ENCODE measurements at regions not wholly inside any gene's neighbourhood (a gene's known extent, or its start where the extent isn't known, plus 50 kb on each side); places are given as distances from the start of the nearest gene placed in this dataset.

DNA sequence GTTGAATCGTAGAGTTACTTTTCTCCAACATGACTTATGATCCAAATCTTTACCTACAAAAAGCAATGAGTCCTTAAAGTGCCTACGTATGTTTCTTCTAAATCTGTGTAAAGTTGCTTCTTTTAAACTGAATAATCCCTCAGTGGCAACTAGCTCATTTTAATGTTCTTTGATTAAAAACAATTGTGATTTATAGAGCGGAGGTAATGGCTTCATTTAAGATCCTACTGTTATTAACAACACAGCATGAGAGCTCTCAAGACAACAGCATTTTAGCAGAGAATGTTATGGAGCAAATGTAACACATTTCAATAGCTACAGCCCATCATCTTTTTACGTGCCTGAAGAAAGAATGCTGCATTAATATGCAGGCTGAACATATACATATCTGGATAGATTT lies 55.3 kb upstream of the VGLL3 start:
- DNase-seq (ENCODE audit: low spot score) = no peak
- Histone ChIP-seq H3K4me3 (no peak overlapping the region), H3K27ac (no peak overlapping the region)
- TF ChIP-seq, protein P1, sequence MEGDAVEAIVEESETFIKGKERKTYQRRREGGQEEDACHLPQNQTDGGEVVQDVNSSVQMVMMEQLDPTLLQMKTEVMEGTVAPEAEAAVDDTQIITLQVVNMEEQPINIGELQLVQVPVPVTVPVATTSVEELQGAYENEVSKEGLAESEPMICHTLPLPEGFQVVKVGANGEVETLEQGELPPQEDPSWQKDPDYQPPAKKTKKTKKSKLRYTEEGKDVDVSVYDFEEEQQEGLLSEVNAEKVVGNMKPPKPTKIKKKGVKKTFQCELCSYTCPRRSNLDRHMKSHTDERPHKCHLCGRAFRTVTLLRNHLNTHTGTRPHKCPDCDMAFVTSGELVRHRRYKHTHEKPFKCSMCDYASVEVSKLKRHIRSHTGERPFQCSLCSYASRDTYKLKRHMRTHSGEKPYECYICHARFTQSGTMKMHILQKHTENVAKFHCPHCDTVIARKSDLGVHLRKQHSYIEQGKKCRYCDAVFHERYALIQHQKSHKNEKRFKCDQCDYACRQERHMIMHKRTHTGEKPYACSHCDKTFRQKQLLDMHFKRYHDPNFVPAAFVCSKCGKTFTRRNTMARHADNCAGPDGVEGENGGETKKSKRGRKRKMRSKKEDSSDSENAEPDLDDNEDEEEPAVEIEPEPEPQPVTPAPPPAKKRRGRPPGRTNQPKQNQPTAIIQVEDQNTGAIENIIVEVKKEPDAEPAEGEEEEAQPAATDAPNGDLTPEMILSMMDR (IDR thresholded peaks at IDR 0.05) = no peak

DNA sequence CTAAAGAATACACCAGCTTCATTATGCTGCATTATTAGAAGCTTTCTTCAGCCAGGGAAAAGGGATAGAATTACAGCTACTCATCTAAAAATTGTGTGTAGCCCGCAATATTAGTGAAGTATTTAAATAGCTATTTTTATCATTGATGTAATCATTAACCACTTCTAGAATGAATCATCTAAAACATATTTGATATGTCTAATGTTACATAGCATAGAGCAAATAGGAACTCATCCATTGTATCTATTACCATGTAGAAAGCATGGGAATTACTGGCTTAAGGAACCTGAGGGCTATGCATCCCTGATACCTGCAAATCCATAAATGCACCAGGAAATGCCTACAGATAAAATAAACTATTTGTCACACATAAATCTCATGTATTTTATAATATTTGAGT lies 54.5 kb upstream of the VGLL3 start:
- H3K27ac ChIP-seq = no peak overlapping the region
- no peak overlapping the region for H3K4me3 ChIP-seq
- no peak for DNase-seq (ENCODE audit: low spot score)
- TF ChIP-seq, protein P1 (IDR thresholded peaks at IDR 0.05) = no peak

DNA sequence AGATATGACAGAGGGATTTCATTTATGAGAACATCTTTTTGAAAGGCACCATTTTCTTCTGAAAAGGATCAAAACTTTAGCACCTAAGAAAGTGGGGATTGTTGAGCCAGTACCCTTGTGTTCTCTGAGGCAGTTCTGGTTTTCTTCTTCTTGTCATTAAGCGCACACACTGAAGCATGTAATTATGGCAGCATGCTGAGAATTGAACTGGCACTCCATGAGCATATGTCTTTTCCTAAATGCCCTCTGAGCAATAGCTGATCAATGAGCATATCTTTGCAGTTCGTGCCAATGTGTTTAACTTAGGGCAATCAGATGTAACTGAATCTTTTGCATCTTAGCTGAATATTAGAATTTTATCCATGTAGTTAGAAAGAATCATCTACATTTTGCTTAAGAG lies 53.9 kb upstream of the VGLL3 start:
- DNase-seq (ENCODE audit: low spot score) = no peak
- Histone ChIP-seq H3K27ac (no peak overlapping the region), H3K4me3 (no peak overlapping the region)
- TF ChIP-seq, protein P1 (IDR thresholded peaks at IDR 0.05) = no peak

DNA sequence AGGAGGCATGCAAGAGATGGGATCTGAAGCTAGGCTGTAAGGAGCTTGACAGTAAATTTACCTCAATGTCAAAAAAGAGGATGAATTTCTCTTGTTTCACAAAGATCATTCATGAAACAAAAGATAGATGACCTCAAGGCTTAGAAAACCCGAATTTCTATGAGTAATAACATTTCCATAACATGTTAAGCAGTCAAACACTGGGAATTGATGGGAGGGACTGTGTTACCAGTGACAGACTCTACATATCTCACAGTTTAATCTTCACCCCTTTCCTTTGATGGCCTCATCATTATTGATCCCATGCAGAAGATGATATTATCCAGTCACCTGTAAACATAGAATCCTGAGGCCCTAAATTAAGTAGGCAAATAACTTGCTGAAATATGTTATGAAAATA lies 53.5 kb upstream of the VGLL3 start:
- Histone ChIP-seq H3K4me3 (no peak overlapping the region), H3K27ac (no peak overlapping the region)
- DNase-seq (ENCODE audit: low spot score) = no peak
- TF ChIP-seq, protein P1 (IDR thresholded peaks at IDR 0.05) = no peak

DNA sequence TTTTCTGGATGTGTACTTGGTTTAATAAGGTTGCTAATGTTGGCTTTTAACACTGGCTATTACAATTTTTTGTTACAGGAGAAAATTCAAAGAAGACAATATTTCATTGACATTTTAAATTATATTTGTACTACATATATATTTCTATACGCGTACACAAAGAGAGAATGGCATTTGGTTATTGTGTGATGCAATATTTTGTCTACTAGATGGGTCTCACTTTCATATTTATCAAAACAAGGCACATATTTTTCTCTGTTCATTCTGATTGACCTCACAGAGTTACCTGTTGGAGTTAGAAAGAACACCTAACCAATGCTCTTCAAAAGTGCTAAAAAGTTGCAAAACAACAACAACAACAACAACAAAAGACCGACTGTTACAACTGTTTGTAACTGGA lies 50.2 kb upstream of the VGLL3 start:
- TF ChIP-seq, protein P1 (IDR thresholded peaks at IDR 0.05) = no peak
- Histone ChIP-seq H3K4me3 (no peak overlapping the region), H3K27ac (no peak overlapping the region)
- DNase-seq (ENCODE audit: low spot score) = no peak
